Stimulated activated CD4-positive, alpha-beta T cell treated with anti-CD3 and anti-CD28 coated beads, Interleukin-4, amount 100 ng/mL, for 1 hour (primary cell): ENCODE measurements at regions not wholly inside any gene's neighbourhood (a gene's known extent, or its start where the extent isn't known, plus 50 kb on each side); places are given as distances from the start of the nearest gene placed in this dataset.
"Not testable (repeated sequence)": the region's sequence is repeated elsewhere in the genome, so short reads cannot be mapped to it uniquely, and the experiment has no call there.

Source experiments
- DNase-seq: peaks from one replicate; pipeline ENCODE4 v3.0.0-alpha.2; 2020

GRCh38 chr14:34381304-34381703 is 80.7 kb downstream of the SPTSSA start:
- DNase-seq: not testable (repeated sequence)

GRCh38 chr14:34380471-34380845 is 81.6 kb downstream of the SPTSSA start:
- DNase-seq: no peak

- no peak for DNase-seq
Observed at GRCh38 chr14:34379816-34380470, 82.1 kb downstream of the SPTSSA start.

- DNase-seq: no peak
Observed at GRCh38 chr14:34376649-34377267, 85.3 kb downstream of the SPTSSA start.

GRCh38 chr14:34374998-34375740 is 86.9 kb downstream of the SPTSSA start:
- no peak for DNase-seq

GRCh38 chr14:34373191-34373590 is 88.8 kb downstream of the SPTSSA start:
- no peak for DNase-seq

GRCh38 chr14:34372786-34373185 is 89.3 kb downstream of the SPTSSA start:
- DNase-seq: no peak

- no peak for DNase-seq
Observed at GRCh38 chr14:34369648-34370030, 92.4 kb downstream of the SPTSSA start.

GRCh38 chr14:34368971-34369647 is 92.9 kb downstream of the SPTSSA start:
- DNase-seq: no peak

GRCh38 chr14:34368115-34368970 is 93.7 kb downstream of the SPTSSA start:
- DNase-seq: no peak

- DNase-seq: no peak
Observed at GRCh38 chr14:34365309-34365915, 96.6 kb downstream of the SPTSSA start.

- DNase-seq: no peak
Observed at GRCh38 chr14:34364201-34364600, 97.8 kb downstream of the SPTSSA start.

- DNase-seq: no peak
Observed at GRCh38 chr14:34363733-34364134, 98.3 kb downstream of the SPTSSA start.

- DNase-seq: no peak
Observed at GRCh38 chr14:34362641-34363251, 99.3 kb downstream of the SPTSSA start.

- no peak for DNase-seq
Observed at GRCh38 chr14:34361504-34362011, 100.5 kb downstream of the SPTSSA start.

- no peak for DNase-seq
Observed at GRCh38 chr14:34359420-34360117, 102.5 kb downstream of the SPTSSA start.

- DNase-seq: no peak
Observed at GRCh38 chr14:34356264-34356654, 105.8 kb downstream of the SPTSSA start.

- no peak for DNase-seq
Observed at GRCh38 chr14:34355584-34356263, 106.3 kb downstream of the SPTSSA start.

GRCh38 chr14:34354556-34354955 is 107.5 kb downstream of the SPTSSA start:
- no peak for DNase-seq

GRCh38 chr14:34350903-34351302 is 111.1 kb downstream of the SPTSSA start:
- DNase-seq: no peak
